PC-3 (cell line): ENCODE measurements at regions not wholly inside any gene's neighbourhood (a gene's known extent, or its start where the extent isn't known, plus 50 kb on each side); places are given as distances from the start of the nearest gene placed in this dataset.
A peak's percentile ranks its signal among the peaks of the same experiment; 100 is the strongest.

Source experiments
- ATAC-seq: fragments of 200-7000 bp; cut with Tn5 transposase; 2 replicates; pipeline ENCODE4 v1.9.1; 2020; ENCODE audit warnings: mild to moderate bottlenecking, moderate library complexity
- BruUV-seq: library from RNA; stranded (reverse); fragments of 400-500 nt; replicated peaks from 2 replicates; lab custom pipeline; 2021; lab: Mats Ljungman, UMichigan
- CTCF ChIA-PET: fragments of 300-600 bp; sonication (Branson Sonifier 250); formaldehyde crosslinking; loops from one replicate; lab custom pipeline; 2022; ENCODE audit warnings: antibody characterized with exemption; lab: Charles Lee
- POLR2A ChIA-PET: fragments of 300-600 bp; sonication (Branson Sonifier 250); formaldehyde crosslinking; loops from one replicate; lab custom pipeline; 2022; ENCODE audit warnings: antibody characterized with exemption; ENCODE audit not compliant: unreplicated experiment; lab: Charles Lee
- DNase-seq: peaks from one replicate; pipeline ENCODE4 v3.0.0-alpha.2; 2015
- H2AFZ ChIP-seq: fragments of 300-600 bp; sonication (generic); 2 replicates; pipeline ENCODE4 v1.6.0; 2016; ENCODE audit warnings: antibody characterized with exemption, low read length
- H3F3A ChIP-seq: fragments of 300-600 bp; sonication (generic); one replicate; pipeline ENCODE4 v1.6.0; 2017; ENCODE audit warnings: antibody characterized with exemption, low read length, control low read depth, mild to moderate bottlenecking; ENCODE audit not compliant: unreplicated experiment
- H3K27ac ChIP-seq: fragments of 300-600 bp; sonication (generic); 2 replicates; pipeline ENCODE4 v1.5.1; 2016; ENCODE audit warnings: mild to moderate bottlenecking, low read length
- H3K27me3 ChIP-seq: fragments of 300-600 bp; sonication (generic); 2 replicates; pipeline ENCODE4 v1.6.1; 2016; ENCODE audit warnings: low read length, mixed read lengths
- H3K36me3 ChIP-seq: fragments of 300-600 bp; sonication (generic); 2 replicates; pipeline ENCODE4 v1.6.1; 2016; ENCODE audit warnings: low read depth, mixed run types, low read length, mixed read lengths
- H3K4me1 ChIP-seq: fragments of 300-600 bp; sonication (generic); 2 replicates; pipeline ENCODE4 v1.5.1; 2016; ENCODE audit warnings: low read length; ENCODE audit not compliant: insufficient read depth
- H3K4me2 ChIP-seq: fragments of 300-600 bp; sonication (generic); 2 replicates; pipeline ENCODE4 v1.6.0; 2016; ENCODE audit warnings: low read length
- H3K4me3 ChIP-seq: fragments of 300-600 bp; sonication (generic); 2 replicates; pipeline ENCODE4 v1.5.1; 2016; ENCODE audit warnings: mild to moderate bottlenecking, low read length, mixed read lengths
- H3K79me2 ChIP-seq: fragments of 300-600 bp; sonication (generic); 2 replicates; pipeline ENCODE4 v1.6.1; 2017; ENCODE audit warnings: low read length, mixed read lengths
- H3K9ac ChIP-seq: fragments of 300-600 bp; sonication (generic); 2 replicates; pipeline ENCODE4 v1.6.0; 2016; ENCODE audit warnings: mild to moderate bottlenecking, low read length
- H3K9me2 ChIP-seq: fragments of 300-600 bp; sonication (generic); replicated peaks from 2 replicates; pipeline ENCODE4 v1.6.1; 2016; ENCODE audit warnings: mixed run types, low read length, mixed read lengths
- H3K9me3 ChIP-seq: fragments of 300-600 bp; sonication (generic); 2 replicates; pipeline ENCODE4 v1.6.1; 2016; ENCODE audit warnings: low read length, mixed read lengths
- H4K20me1 ChIP-seq: fragments of 300-600 bp; sonication (generic); 2 replicates; pipeline ENCODE4 v1.6.1; 2016; ENCODE audit warnings: low read length, mixed read lengths
- CTCF ChIP-seq: fragments of 300-600 bp; sonication (generic); conservative IDR thresholded peaks from 2 replicates; pipeline ENCODE4 v1.5.1; 2017; ENCODE audit warnings: antibody characterized with exemption, low read depth, mild to moderate bottlenecking, low read length
- EZH2 ChIP-seq: fragments of 300-600 bp; sonication (generic); IDR thresholded peaks from one replicate; pipeline ENCODE4 v1.6.1; 2017; ENCODE audit warnings: antibody characterized with exemption, mild to moderate bottlenecking, low read length; ENCODE audit not compliant: unreplicated experiment
- EZH2phosphoT487 ChIP-seq: fragments of 300-600 bp; sonication (generic); IDR thresholded peaks from 2 replicates; pipeline ENCODE4 v1.6.1; 2018; ENCODE audit warnings: mild to moderate bottlenecking, antibody characterized with exemption, low read length, borderline replicate concordance
- intact Hi-C: fragments of 100-400 bp; cut with micrococcal nuclease; formaldehyde crosslinking; loops from 2 replicates; pipeline ENCODE4 v1.9.0; 2023

- no peaks in the 10 kb centered on the region for H3K27me3 ChIP-seq
- no peaks in the 10 kb centered on the region for H3F3A ChIP-seq
- POLR2A ChIA-PET: no interaction called here
- DNase-seq: no peak
- TF ChIP-seq CTCF (no peak), EZH2phosphoT487 (no peak), EZH2 (no peak)
- H3K9me3 ChIP-seq: no peaks in the 10 kb centered on the region
- no peak overlapping the region for H3K4me2 ChIP-seq
- no peak overlapping the region for H3K4me3 ChIP-seq
- H3K79me2 ChIP-seq: no peaks in the 10 kb centered on the region
- CTCF ChIA-PET: no interaction called here
- no peaks in the 10 kb centered on the region for H3K4me1 ChIP-seq
- no peaks in the 10 kb centered on the region for H4K20me1 ChIP-seq
- no peak overlapping the region for H3K9ac ChIP-seq
- H3K27ac ChIP-seq: no peak overlapping the region
- no peaks in the 10 kb centered on the region for H3K9me2 ChIP-seq
- intact Hi-C loops: no loop called here
- no peak for ATAC-seq
- H2AFZ ChIP-seq: no peak overlapping the region
- BruUV-seq: no TSS peak
- H3K36me3 ChIP-seq: no peaks in the 10 kb centered on the region
Observed at GRCh38 chr5:88130211-88130815, 138.3 kb downstream of the TMEM161B start.

- H3K4me3 ChIP-seq: no peak overlapping the region
- intact Hi-C loops: no loop called here
- CTCF ChIA-PET: no interaction called here
- no peak overlapping the region for H3K27ac ChIP-seq
- H3K27me3 ChIP-seq: no peaks in the 10 kb centered on the region
- BruUV-seq: no TSS peak
- H2AFZ ChIP-seq: no peak overlapping the region
- H3K36me3 ChIP-seq: no peaks in the 10 kb centered on the region
- no peak for TF ChIP-seq EZH2
- TF ChIP-seq CTCF: no peak
- TF ChIP-seq EZH2phosphoT487: no peak
- no peaks in the 10 kb centered on the region for H4K20me1 ChIP-seq
- no peak overlapping the region for H3K4me2 ChIP-seq
- POLR2A ChIA-PET: no interaction called here
- no peaks in the 10 kb centered on the region for H3K9me2 ChIP-seq
- no peaks in the 10 kb centered on the region for H3F3A ChIP-seq
- ATAC-seq (no peak), DNase-seq (no peak)
- H3K4me1 ChIP-seq: no peaks in the 10 kb centered on the region
- H3K79me2 ChIP-seq: no peaks in the 10 kb centered on the region
- H3K9ac ChIP-seq: no peak overlapping the region
- H3K9me3 ChIP-seq: no peaks in the 10 kb centered on the region
Observed at GRCh38 chr5:88128813-88129212, 139.8 kb downstream of the TMEM161B start.

GRCh38 chr5:88119535-88120125 lies 149.0 kb downstream of the TMEM161B start:
- no peak for ATAC-seq
- no peak overlapping the region for H2AFZ ChIP-seq
- H3K27me3 ChIP-seq: no peaks in the 10 kb centered on the region
- BruUV-seq: no TSS peak
- H3K4me3 ChIP-seq: no peak overlapping the region
- peak; percentile 84 for DNase-seq
- no peak overlapping the region for H3K4me2 ChIP-seq
- TF ChIP-seq EZH2 (no peak), EZH2phosphoT487 (no peak), CTCF (no peak)
- no peaks in the 10 kb centered on the region for H4K20me1 ChIP-seq
- H3K9me3 ChIP-seq: no peaks in the 10 kb centered on the region
- H3K79me2 ChIP-seq: no peaks in the 10 kb centered on the region
- H3K36me3 ChIP-seq: no peaks in the 10 kb centered on the region
- POLR2A ChIA-PET: no interaction called here
- CTCF ChIA-PET: no interaction called here
- H3K9me2 ChIP-seq: no peaks in the 10 kb centered on the region
- H3K27ac ChIP-seq: no peak overlapping the region
- intact Hi-C loops: loop anchor here (5.0 kb wide), 1 partner anchor 337 kb away; no protein-coding TSS in a partner anchor
- H3K4me1 ChIP-seq: peaks cover 28% of the 10 kb centered on the region
- H3K9ac ChIP-seq: no peak overlapping the region
- no peaks in the 10 kb centered on the region for H3F3A ChIP-seq
